Effector memory CD4-positive, alpha-beta T cell (primary cell): ENCODE measurements at regions not wholly inside any gene's neighbourhood (a gene's known extent, or its start where the extent isn't known, plus 50 kb on each side); places are given as distances from the start of the nearest gene placed in this dataset.

Experiments used
- DNase-seq, 3 donors: peaks; one replicate each; pipeline ENCODE4 v3.0.0-alpha.2; 2020
- H3K27ac ChIP-seq: 2 replicates; pipeline ENCODE4 v1.7.0; 2013; ENCODE audit warnings: mild to moderate bottlenecking, low read length, moderate library complexity; ENCODE audit not compliant: insufficient read depth, poor library complexity, severe bottlenecking
- H3K27me3 ChIP-seq: replicated peaks from 2 replicates; pipeline ENCODE4 v1.7.0; 2013; ENCODE audit warnings: mild to moderate bottlenecking, low read length; ENCODE audit not compliant: insufficient read depth, control insufficient read depth, poor library complexity, severe bottlenecking
- H3K36me3 ChIP-seq: 2 replicates; pipeline ENCODE4 v1.7.0; 2013; ENCODE audit warnings: mild to moderate bottlenecking, low read length, moderate library complexity; ENCODE audit not compliant: control insufficient read depth, insufficient read depth
- H3K4me1 ChIP-seq: 2 replicates; pipeline ENCODE4 v1.7.0; 2013; ENCODE audit warnings: low read length, mild to moderate bottlenecking; ENCODE audit not compliant: control insufficient read depth, insufficient read depth, poor library complexity, severe bottlenecking
- H3K4me3 ChIP-seq: 2 replicates; pipeline ENCODE4 v1.7.0; 2013; ENCODE audit warnings: low read length, low read depth, mild to moderate bottlenecking; ENCODE audit not compliant: insufficient read depth, poor library complexity, severe bottlenecking
- H3K9me3 ChIP-seq: 2 replicates; pipeline ENCODE4 v1.7.0; 2013; ENCODE audit warnings: mild to moderate bottlenecking, low read length, moderate library complexity; ENCODE audit not compliant: control insufficient read depth

- no peaks in the 10 kb centered on the region for H3K9me3 ChIP-seq
- no peak overlapping the region for H3K4me3 ChIP-seq
- H3K36me3 ChIP-seq: no peaks in the 10 kb centered on the region
- no peak for DNase-seq
- H3K27me3 ChIP-seq: no peaks in the 10 kb centered on the region
- no peak overlapping the region for H3K27ac ChIP-seq
- no peaks in the 10 kb centered on the region for H3K4me1 ChIP-seq
These were observed 161.5 kb upstream of the TPM1 start for GRCh38 chr15:62881056-62881455.

DNA sequence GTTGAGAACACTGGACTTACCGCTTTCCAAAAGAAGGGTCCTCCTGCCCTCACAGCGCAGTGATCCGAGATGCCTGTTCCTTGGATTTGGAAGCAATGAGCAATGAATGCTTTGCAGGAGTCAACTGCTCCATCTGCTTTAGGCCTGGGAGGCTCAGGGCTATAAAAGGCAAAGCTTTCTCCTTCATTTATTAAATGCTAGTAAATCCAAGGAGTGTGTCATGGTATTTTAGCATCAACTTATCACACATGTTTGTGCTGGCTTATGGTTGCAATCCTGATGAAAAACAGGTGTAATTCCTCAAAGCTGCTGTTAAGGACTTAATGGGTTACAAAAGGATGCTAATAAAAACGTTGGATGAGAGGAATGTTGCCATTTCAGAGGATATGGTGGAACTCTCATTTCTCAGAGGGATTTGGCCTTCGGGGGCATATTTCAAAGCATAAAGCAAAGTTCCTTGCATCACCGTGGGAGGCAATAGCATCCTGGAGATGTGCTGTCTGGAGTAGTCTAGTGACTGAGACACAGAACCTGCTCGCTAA, 158.5 kb upstream of the TPM1 start:
- no peak for DNase-seq
- H3K4me3 ChIP-seq: no peak overlapping the region
- no peaks in the 10 kb centered on the region for H3K9me3 ChIP-seq
- no peak overlapping the region for H3K27ac ChIP-seq
- no peaks in the 10 kb centered on the region for H3K36me3 ChIP-seq
- H3K27me3 ChIP-seq: no peaks in the 10 kb centered on the region
- H3K4me1 ChIP-seq: no peaks in the 10 kb centered on the region

DNA sequence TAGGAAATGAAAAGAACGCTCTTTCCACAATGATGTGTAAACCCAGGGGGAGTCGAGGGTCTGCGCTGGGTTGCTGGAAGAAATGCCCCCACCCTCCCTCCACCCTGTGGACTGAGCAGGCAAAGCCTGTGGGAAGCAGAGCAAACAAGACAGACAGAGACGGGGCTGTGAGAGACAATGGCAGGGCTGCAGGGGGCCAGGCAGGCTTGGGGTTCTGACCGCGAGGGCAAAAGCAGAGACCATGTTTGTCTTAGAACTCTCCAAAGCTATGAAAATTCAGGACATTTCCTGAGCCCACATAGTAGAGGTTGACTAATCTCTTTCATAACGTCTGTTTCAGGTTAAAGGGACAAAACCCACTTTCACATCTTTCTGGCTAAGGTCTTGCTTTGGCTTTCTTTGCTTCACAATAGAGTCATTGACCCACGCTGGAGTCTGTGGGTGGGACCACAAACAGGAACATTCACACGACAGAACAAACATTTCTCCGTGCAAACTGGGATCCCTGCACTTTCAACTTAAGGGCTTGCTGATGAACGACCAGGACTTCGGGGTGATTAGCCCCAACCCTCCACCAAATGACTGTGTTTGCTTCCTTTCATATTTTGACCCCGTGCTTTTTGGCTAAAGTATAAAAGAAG, 156.0 kb upstream of the TPM1 start:
- Histone ChIP-seq H3K4me3 (no peak overlapping the region), H3K36me3 (no peaks in the 10 kb centered on the region), H3K9me3 (no peaks in the 10 kb centered on the region), H3K4me1 (no peaks in the 10 kb centered on the region), H3K27me3 (no peaks in the 10 kb centered on the region), H3K27ac (no peak overlapping the region)
- no peak for DNase-seq

DNA sequence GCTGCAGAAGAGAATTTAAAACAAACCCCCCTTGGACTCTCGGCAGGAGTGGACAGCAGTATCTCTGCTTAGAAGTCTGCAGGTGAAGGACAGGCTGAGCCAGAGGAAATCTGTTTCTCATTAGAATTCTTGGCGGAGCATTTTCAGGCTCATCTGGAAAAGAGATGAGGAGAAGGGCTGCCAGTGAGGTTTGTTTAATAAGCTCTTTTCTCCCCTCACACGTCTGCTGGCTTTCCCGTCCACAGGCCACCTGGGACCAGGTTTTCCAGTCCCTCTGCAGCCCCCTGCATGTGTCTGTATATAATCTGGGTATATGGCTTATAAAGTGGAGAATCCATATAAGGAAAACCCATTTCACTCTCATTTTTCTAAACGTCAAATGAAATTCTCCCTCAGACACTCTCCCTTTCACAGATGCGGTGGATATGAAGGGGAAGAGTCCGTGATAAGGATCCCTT, 155.4 kb upstream of the TPM1 start:
- Histone ChIP-seq H3K4me1 (no peaks in the 10 kb centered on the region), H3K9me3 (no peaks in the 10 kb centered on the region), H3K27ac (no peak overlapping the region), H3K4me3 (no peak overlapping the region), H3K36me3 (no peaks in the 10 kb centered on the region), H3K27me3 (no peaks in the 10 kb centered on the region)
- no peak for DNase-seq

DNA sequence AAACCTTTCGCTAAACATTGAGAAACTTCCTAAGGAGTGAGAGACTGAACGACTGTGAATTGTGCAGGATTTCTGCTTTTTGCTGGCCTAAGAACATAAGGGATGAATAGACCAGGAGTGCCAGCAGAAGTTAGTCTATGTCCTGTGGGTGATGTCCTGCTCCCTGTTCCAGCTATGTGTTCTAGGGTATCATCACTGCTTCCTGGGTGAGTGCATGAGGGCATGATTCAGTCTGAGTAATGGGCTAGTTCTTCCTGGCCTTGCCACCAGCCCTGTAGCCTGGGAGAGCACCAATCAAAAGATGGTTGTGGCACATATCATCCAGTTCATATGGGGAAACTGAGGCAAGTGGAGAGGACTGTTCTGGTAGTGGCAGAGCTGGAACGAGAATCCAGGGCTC, 153.9 kb upstream of the TPM1 start:
- Histone ChIP-seq H3K36me3 (no peaks in the 10 kb centered on the region), H3K9me3 (no peaks in the 10 kb centered on the region), H3K27ac (no peak overlapping the region), H3K27me3 (no peaks in the 10 kb centered on the region), H3K4me3 (no peak overlapping the region), H3K4me1 (no peaks in the 10 kb centered on the region)
- DNase-seq: no peak

DNA sequence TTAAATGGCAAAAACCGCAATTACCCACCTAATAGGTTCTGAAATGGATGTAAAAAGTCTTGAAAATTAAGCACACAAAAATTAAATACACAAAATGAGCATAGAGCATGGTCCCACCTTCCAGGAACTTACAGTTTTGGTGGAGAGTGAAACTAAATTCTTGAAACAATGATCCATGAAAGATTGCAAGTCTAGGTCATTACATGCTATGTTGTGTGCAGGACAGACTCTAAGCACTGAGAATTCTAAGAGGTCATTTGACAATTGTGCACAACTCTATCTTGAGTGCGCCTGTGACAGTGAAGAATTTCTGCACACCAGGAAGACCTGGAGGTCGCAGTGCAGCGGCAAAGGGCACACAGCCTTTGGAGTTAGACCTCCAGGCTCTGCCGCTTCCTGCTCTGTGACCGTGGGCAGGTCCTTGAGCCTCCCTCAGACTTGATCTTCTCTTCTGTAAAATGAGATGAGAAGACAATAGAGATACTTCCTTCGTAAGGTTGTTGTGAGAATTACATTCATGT, 153.3 kb upstream of the TPM1 start:
- H3K27ac ChIP-seq: no peak overlapping the region

GRCh38 chr15:62889734-62890505, 152.6 kb upstream of the TPM1 start:
- Histone ChIP-seq H3K4me3 (no peak overlapping the region), H3K4me1 (no peaks in the 10 kb centered on the region), H3K27ac (no peak overlapping the region), H3K36me3 (no peaks in the 10 kb centered on the region), H3K27me3 (no peaks in the 10 kb centered on the region), H3K9me3 (no peaks in the 10 kb centered on the region)
- no peak for DNase-seq

More for the DNA sequence above, 153.3 kb upstream of the TPM1 start:
- Histone ChIP-seq H3K27me3 (no peaks in the 10 kb centered on the region), H3K4me1 (no peaks in the 10 kb centered on the region), H3K9me3 (no peaks in the 10 kb centered on the region), H3K36me3 (no peaks in the 10 kb centered on the region), H3K4me3 (no peak overlapping the region)
- DNase-seq: no peak

DNA sequence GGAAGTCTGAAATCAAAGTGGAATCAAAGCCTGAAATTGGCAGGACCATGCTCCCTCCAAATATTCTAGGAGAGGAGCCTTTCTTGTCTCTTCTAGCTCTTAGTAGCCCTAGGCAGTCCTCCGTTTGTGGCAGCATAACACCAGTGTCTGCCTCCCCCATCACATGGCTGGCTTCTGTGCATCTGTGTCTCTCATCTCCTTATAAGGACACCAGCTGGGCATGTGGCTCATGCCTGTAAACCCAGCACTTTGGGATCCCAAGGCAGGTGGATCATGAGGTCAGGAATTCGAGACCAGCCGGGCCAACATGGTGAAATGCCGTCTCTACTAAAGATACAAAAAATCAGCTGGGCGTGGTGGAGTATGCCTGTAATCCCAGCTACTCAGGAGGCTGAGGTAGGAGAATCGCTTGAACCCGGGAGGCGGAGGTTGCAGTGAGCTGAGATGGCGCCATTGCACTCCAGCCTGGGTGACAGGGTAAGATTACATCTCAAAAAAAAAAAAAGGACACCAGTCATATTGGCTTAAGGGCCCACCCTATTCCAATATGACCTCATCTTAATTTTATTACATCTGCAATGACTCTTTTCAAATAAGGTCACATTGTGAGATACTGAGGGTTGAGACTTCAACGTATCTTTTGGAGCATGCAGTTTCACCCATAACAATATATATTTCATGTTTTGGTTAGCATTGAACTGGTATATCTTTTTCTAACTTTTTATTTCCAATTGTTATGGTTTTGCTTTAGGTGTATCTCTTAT, 148.0 kb upstream of the TPM1 start:
- H3K4me3 ChIP-seq: no peak overlapping the region
- no peaks in the 10 kb centered on the region for H3K9me3 ChIP-seq
- no peaks in the 10 kb centered on the region for H3K4me1 ChIP-seq
- DNase-seq: no peak
- H3K36me3 ChIP-seq: no peaks in the 10 kb centered on the region
- no peak overlapping the region for H3K27ac ChIP-seq
- no peaks in the 10 kb centered on the region for H3K27me3 ChIP-seq

DNA sequence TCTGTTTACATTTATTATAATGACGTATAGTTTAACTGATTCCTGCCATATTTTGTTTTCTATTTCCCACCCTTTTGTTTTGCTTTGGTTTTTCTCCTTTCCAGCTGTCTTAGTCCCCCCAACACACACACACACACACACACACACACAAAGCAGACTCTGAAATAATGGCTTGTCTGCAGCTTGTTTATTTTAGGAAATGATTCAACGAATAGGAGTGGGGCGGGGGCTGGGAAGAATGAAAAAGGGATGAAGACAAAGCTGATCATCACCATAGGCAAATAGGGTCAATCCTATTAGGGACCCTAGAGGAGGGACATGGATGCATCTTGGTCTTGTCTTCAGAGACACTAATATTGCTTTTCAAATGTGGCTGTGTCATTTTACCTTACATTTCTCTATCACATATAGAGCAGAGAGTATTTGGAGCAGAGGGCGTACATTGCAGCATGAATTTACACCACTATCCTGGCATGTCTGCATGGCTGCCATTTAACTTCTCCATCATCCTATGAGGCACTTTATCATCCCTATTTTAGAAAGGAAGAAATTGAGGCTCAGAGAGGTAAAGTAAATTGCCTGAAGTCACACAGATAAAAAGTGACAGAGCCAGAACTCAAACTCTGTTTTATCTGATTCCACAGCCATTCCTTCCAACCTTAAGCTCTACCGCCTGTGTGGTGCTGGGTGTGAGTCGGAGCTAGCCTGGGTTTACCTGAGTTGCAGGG, 147.2 kb upstream of the TPM1 start:
- Histone ChIP-seq H3K4me1 (no peaks in the 10 kb centered on the region), H3K36me3 (no peaks in the 10 kb centered on the region), H3K4me3 (no peak overlapping the region), H3K27ac (no peak overlapping the region), H3K27me3 (no peaks in the 10 kb centered on the region), H3K9me3 (no peaks in the 10 kb centered on the region)
- DNase-seq: no peak
